Tibial nerve (tissue), 4 donors: ENCODE measurements at regions not wholly inside any gene's neighbourhood (a gene's known extent, or its start where the extent isn't known, plus 50 kb on each side); places are given as distances from the start of the nearest gene placed in this dataset.
A peak's percentile ranks its signal among the peaks of the same experiment; 100 is the strongest.

ENCODE experiments used
- DNase-seq, 2 donors: peaks; one replicate each; pipeline ENCODE4 v3.0.0-alpha.2; 2019; ENCODE audit warnings: low spot score in 2 of 2
- H3K27ac ChIP-seq, 4 donors: fragments of 200-600 bp; sonication (generic) in 3 of 4; one replicate each; pipeline ENCODE4 v1.5.1; 2017 to 2019; ENCODE audit warnings: mild to moderate bottlenecking in 1 of 4
- H3K27me3 ChIP-seq, 2 donors: fragments of 200-600 bp; sonication (generic) in 1 of 2; one replicate each; pipeline versions ENCODE4 v1.5.1 to v1.6.0; 2017 to 2019
- H3K36me3 ChIP-seq, 3 donors: fragments of 200-600 bp; sonication (generic); one replicate each; pipeline ENCODE4 v1.5.1; 2018 to 2019
- H3K4me1 ChIP-seq, 4 donors: fragments of 200-600 bp; sonication (generic) in 3 of 4; one replicate each; pipeline ENCODE4 v1.5.1; 2017 to 2019
- H3K4me3 ChIP-seq, 4 donors: fragments of 200-600 bp; sonication (generic) in 3 of 4; one replicate each; pipeline ENCODE4 v1.5.1; 2017 to 2019; ENCODE audit warnings: mild to moderate bottlenecking in 1 of 4, moderate library complexity in 1 of 4
- H3K9me3 ChIP-seq, 4 donors: fragments of 200-600 bp; sonication (generic) in 3 of 4; one replicate each; pipeline ENCODE4 v1.5.1; 2017 to 2019
- EP300 ChIP-seq, 2 donors: sonication (generic); formaldehyde crosslinking; IDR thresholded peaks; one replicate each; pipeline ENCODE4 v1.6.1; 2017; ENCODE audit warnings: antibody characterized with exemption in 2 of 2, mild to moderate bottlenecking in 1 of 2
- POLR2A ChIP-seq, 2 donors: fragments of 450-650 bp; IDR thresholded peaks; one replicate each; pipeline ENCODE4 v1.6.1; 2017; ENCODE audit warnings: antibody characterized with exemption in 2 of 2, mild to moderate bottlenecking in 2 of 2, moderate library complexity in 2 of 2
- WGBS, 2 donors: methylation state at CpG; one replicate each; pipeline ENCODE4 v1.1.5; 2018; 5-methylcytosine and 5-hydroxymethylcytosine counted together
- TF ChIP-seq, protein P1 (sequence below), 5 experiments: fragments of 200-600 bp in 3 of 5; fragments of 450-650 bp in 2 of 5; sonication (generic) in 3 of 5; IDR thresholded peaks; one replicate each; pipeline ENCODE4 v1.5.1; 2016 to 2019; ENCODE audit warnings: antibody characterized with exemption in 5 of 5, mild to moderate bottlenecking in 3 of 5, moderate library complexity in 2 of 5

DNA sequence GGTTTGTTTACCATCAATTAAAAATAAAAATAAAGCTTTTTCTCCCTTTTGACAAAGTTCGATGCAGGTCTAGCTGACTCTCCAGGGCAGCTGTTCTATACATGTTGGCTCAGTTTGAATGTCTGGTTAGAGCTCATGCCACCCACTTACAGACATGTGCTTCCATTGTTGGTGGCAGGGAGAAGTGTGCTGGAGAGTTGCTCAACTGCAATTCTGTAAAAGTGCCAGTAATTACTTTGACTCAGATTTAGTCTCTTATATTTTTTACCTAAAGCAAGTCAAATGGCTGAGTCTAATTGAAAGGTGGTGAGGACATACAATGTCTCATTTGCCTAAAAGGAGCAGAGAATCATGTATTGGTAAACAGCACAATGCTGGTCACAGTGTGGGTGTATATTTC, 609.1 kb upstream of the SYT4 start:
- Histone ChIP-seq H3K36me3 (no peaks in the 10 kb centered on the region), H3K4me1 (peaks cover 0 to 7% (median 0%) of the 10 kb centered on the region in 4 donors), H3K27ac (no peak overlapping the region), H3K4me3 (no peak overlapping the region), H3K27me3 (no peaks in the 10 kb centered on the region), H3K9me3 (peaks cover 0 to 3% (median 0%) of the 10 kb centered on the region in 4 donors)
- no peak for DNase-seq
- TF ChIP-seq EP300 (IDR thresholded peaks at IDR 0.05) (no peak), POLR2A (IDR thresholded peaks at IDR 0.05) (no peak)
- TF ChIP-seq, protein P1, sequence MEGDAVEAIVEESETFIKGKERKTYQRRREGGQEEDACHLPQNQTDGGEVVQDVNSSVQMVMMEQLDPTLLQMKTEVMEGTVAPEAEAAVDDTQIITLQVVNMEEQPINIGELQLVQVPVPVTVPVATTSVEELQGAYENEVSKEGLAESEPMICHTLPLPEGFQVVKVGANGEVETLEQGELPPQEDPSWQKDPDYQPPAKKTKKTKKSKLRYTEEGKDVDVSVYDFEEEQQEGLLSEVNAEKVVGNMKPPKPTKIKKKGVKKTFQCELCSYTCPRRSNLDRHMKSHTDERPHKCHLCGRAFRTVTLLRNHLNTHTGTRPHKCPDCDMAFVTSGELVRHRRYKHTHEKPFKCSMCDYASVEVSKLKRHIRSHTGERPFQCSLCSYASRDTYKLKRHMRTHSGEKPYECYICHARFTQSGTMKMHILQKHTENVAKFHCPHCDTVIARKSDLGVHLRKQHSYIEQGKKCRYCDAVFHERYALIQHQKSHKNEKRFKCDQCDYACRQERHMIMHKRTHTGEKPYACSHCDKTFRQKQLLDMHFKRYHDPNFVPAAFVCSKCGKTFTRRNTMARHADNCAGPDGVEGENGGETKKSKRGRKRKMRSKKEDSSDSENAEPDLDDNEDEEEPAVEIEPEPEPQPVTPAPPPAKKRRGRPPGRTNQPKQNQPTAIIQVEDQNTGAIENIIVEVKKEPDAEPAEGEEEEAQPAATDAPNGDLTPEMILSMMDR (IDR thresholded peaks at IDR 0.05), result no peak
- 90 to 100% methylated on average over 1 of the region's 1 CpG for WGBS, 2 donors

DNA sequence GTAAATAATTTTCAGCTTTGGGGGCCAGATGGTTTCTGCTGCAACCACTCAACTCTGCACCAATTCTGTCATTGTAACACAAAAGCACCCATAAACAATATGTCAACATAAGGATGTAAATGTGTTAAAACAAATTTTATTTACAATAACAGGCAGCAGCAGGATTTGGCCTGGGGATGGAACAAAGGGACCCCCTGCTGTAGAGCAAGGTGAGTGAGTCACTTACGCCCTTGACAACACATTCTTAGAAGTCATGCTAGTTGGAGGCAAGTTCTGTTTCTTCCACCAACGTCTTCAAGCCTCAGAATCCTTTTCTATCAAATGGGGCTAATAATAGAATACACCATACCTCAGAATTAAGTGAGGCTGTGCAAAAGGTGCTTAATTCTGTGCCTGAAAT, 610.2 kb upstream of the SYT4 start:
- TF ChIP-seq POLR2A (IDR thresholded peaks at IDR 0.05) (no peak), EP300 (IDR thresholded peaks at IDR 0.05) (no peak)
- TF ChIP-seq, protein P1 (IDR thresholded peaks at IDR 0.05), result no peak
- Histone ChIP-seq H3K4me1 (peaks cover 0 to under 1% (median 0%) of the 10 kb centered on the region in 4 donors), H3K27ac (no peak overlapping the region), H3K9me3 (peaks cover 0 to 3% (median 0%) of the 10 kb centered on the region in 4 donors), H3K27me3 (no peaks in the 10 kb centered on the region), H3K4me3 (no peak overlapping the region), H3K36me3 (no peaks in the 10 kb centered on the region)
- WGBS, 2 donors, result 68 to 73% methylated on average over 2 of the region's 2 CpGs
- no peak for DNase-seq

GRCh38 chr18:43888598-43888997, 611.3 kb upstream of the SYT4 start:
- peaks cover 0 to 3% (median 0%) of the 10 kb centered on the region in 4 donors for H3K4me1 ChIP-seq
- WGBS, 2 donors, result 56 to 69% methylated on average over 3 of the region's 3 CpGs
- no peak overlapping the region for H3K27ac ChIP-seq
- no peak for DNase-seq
- peaks cover 0 to 3% (median 0%) of the 10 kb centered on the region in 4 donors for H3K9me3 ChIP-seq
- no peak overlapping the region for H3K4me3 ChIP-seq
- H3K27me3 ChIP-seq, result no peaks in the 10 kb centered on the region
- no peaks in the 10 kb centered on the region for H3K36me3 ChIP-seq
- TF ChIP-seq, protein P1 (IDR thresholded peaks at IDR 0.05), result no peak
- TF ChIP-seq EP300 (IDR thresholded peaks at IDR 0.05) (no peak), POLR2A (IDR thresholded peaks at IDR 0.05) (no peak)

DNA sequence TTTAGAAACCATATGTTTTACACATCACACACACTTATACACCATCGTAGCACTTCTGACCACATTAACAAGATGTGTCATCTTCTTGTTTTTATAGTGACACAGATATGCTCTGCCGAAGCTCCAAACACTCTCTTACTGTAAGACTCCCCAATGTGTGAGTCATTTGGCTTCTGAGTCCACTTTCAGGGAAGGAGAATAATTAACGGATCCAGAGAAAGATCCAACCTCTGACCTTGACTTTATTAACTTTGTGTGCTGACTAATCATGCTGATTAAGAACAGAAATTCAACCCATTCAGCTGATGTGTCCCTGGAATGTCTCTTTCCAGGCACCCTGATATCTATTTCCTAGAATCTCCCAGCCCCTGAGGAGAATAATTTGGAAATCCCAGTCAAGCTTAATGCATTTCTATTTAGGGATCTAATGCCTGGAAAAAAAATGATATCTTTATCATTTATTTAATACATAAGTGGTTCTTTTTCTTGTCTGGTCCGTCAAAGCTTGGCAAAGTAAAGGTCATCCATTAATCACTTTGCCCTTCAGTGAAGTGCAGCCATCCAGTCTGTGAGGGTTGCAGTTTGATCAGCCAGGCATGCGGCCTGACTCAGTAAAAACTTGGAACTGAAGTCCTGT, 615.8 kb upstream of the SYT4 start:
- H3K4me1 ChIP-seq, result peaks cover 0 to 3% (median 0%) of the 10 kb centered on the region in 4 donors
- TF ChIP-seq, protein P1 (IDR thresholded peaks at IDR 0.05), result no peak
- TF ChIP-seq POLR2A (IDR thresholded peaks at IDR 0.05), result no peak
- peak in 1 of 2 donors; percentile 46 for TF ChIP-seq EP300 (IDR thresholded peaks at IDR 0.05)
- H3K27ac ChIP-seq, result peak overlapping the region in 1 of 4 donors; percentile 14
- no peak for DNase-seq
- H3K4me3 ChIP-seq, result no peak overlapping the region
- H3K9me3 ChIP-seq, result peaks cover 0 to 7% (median 0%) of the 10 kb centered on the region in 4 donors
- no peaks in the 10 kb centered on the region for H3K36me3 ChIP-seq
- WGBS, 2 donors, result 41 to 43% methylated on average over 5 of the region's 5 CpGs
- no peaks in the 10 kb centered on the region for H3K27me3 ChIP-seq

- Histone ChIP-seq H3K4me1 (no peaks in the 10 kb centered on the region), H3K36me3 (no peaks in the 10 kb centered on the region), H3K27me3 (no peaks in the 10 kb centered on the region), H3K9me3 (no peaks in the 10 kb centered on the region), H3K27ac (no peak overlapping the region), H3K4me3 (no peak overlapping the region)
- WGBS, 2 donors, result 64 to 70% methylated on average over 1 of the region's 1 CpG
- DNase-seq, result no peak
- TF ChIP-seq EP300 (IDR thresholded peaks at IDR 0.05) (no peak), POLR2A (IDR thresholded peaks at IDR 0.05) (no peak)
- TF ChIP-seq, protein P1 (IDR thresholded peaks at IDR 0.05), result no peak
Observed at GRCh38 chr18:43904209-43904837, 627.0 kb upstream of the SYT4 start.
